HEK293 (cell line): ENCODE measurements at regions not wholly inside any gene's neighbourhood (a gene's known extent, or its start where the extent isn't known, plus 50 kb on each side); places are given as distances from the start of the nearest gene placed in this dataset.

Source experiments
- CTCF ChIP-seq: fragments of 450-650 bp; formaldehyde crosslinking; IDR thresholded peaks from 2 replicates; pipeline ENCODE4 v1.5.1; 2016; ENCODE audit warnings: missing biosample characterization, missing genetic modification characterization
- ZNF518A ChIP-seq: fragments of 450-650 bp; formaldehyde crosslinking; conservative IDR thresholded peaks from 2 replicates; pipeline ENCODE4 v1.5.1; 2016; ENCODE audit warnings: low read depth, missing biosample characterization, missing genetic modification characterization
- ZNF776 ChIP-seq: fragments of 450-650 bp; formaldehyde crosslinking; IDR thresholded peaks from 2 replicates; pipeline ENCODE4 v1.5.0; 2017; ENCODE audit warnings: missing biosample characterization, missing genetic modification characterization, borderline replicate concordance

GRCh38 chr7:54888067-54888733, 129.2 kb upstream of the SEC61G start:
- TF ChIP-seq CTCF (tag by site-specific recombination), result no peak
- no peak for TF ChIP-seq ZNF518A
- TF ChIP-seq ZNF776 (tag by site-specific recombination), result no peak
